ENCODE measurements at regions not wholly inside any gene's neighbourhood (a gene's known extent, or its start where the extent isn't known, plus 50 kb on each side); places are given as distances from the start of the nearest gene placed in this dataset.
"Not testable (repeated sequence)": the region's sequence is repeated elsewhere in the genome, so short reads cannot be mapped to it uniquely, and the experiment has no call there.

- intact Hi-C loops (cut with micrococcal nuclease), result no loop called here
These were observed 309.6 kb downstream of the COL11A1 start for GRCh38 chr1:102798718-102799117.

GRCh38 chr1:102796429-102796828, 311.9 kb downstream of the COL11A1 start:
- intact Hi-C loops (cut with micrococcal nuclease), result no loop called here
- Histone ChIP-seq H4K20me1 (ENCODE audit: low read length) (no peaks in the 10 kb centered on the region), H3K4me2 (ENCODE audit: low read length) (no peak overlapping the region), H3K27ac (ENCODE audit: low read length) (no peak overlapping the region), H3K9me3 (ENCODE audit: low read length) (no peaks in the 10 kb centered on the region), H3K36me3 (ENCODE audit: low read depth, low read length) (no peaks in the 10 kb centered on the region), H3K9ac (ENCODE audit: low read length) (no peak overlapping the region), H3K79me2 (ENCODE audit: low read length) (no peaks in the 10 kb centered on the region), H3K27me3 (ENCODE audit: low read length) (no peaks in the 10 kb centered on the region), H3K9me2 (replicated peaks; ENCODE audit: low read length) (no peaks in the 10 kb centered on the region), H3K4me3 (ENCODE audit: low read length) (no peak overlapping the region), H2AFZ (ENCODE audit: low read length) (no peak overlapping the region), H3K4me1 (ENCODE audit: insufficient read depth, low read length) (peaks cover 6% of the 10 kb centered on the region; the same call in 1 of the 2 replicates), H3F3A (ENCODE audit: low read length, unreplicated experiment) (no peaks in the 10 kb centered on the region)
- TF ChIP-seq EZH2phosphoT487 (IDR thresholded peaks at IDR 0.05; ENCODE audit: borderline replicate concordance, low read length) (no peak), EZH2 (IDR thresholded peaks at IDR 0.05; ENCODE audit: low read length, unreplicated experiment) (no peak)
- BruUV-seq (replicated peaks), result no TSS peak
- ChIA-PET POLR2A (ENCODE audit: unreplicated experiment) (interaction anchor here (0.6 kb wide), 1 partner anchor 27 kb away, joined by 3 read pairs; no protein-coding TSS in a partner anchor), CTCF (no interaction called here)
- DNase-seq (no peak), ATAC-seq (no peak)

More at GRCh38 chr1:102798718-102799117, 309.6 kb downstream of the COL11A1 start:
- Histone ChIP-seq H3K4me3 (ENCODE audit: low read length) (no peak overlapping the region), H3K36me3 (ENCODE audit: low read depth, low read length) (no peaks in the 10 kb centered on the region), H3K9ac (ENCODE audit: low read length) (no peak overlapping the region), H3F3A (ENCODE audit: low read length, unreplicated experiment) (no peaks in the 10 kb centered on the region), H3K27ac (ENCODE audit: low read length) (no peak overlapping the region), H3K79me2 (ENCODE audit: low read length) (no peaks in the 10 kb centered on the region), H3K4me1 (ENCODE audit: insufficient read depth, low read length) (peaks cover 6% of the 10 kb centered on the region; the same call in 1 of the 2 replicates), H4K20me1 (ENCODE audit: low read length) (no peaks in the 10 kb centered on the region), H3K4me2 (ENCODE audit: low read length) (no peak overlapping the region), H3K27me3 (ENCODE audit: low read length) (no peaks in the 10 kb centered on the region), H3K9me3 (ENCODE audit: low read length) (no peaks in the 10 kb centered on the region), H2AFZ (ENCODE audit: low read length) (no peak overlapping the region), H3K9me2 (replicated peaks; ENCODE audit: low read length) (no peaks in the 10 kb centered on the region)
- ChIA-PET CTCF (no interaction called here), POLR2A (ENCODE audit: unreplicated experiment) (no interaction called here)
- no peak for DNase-seq
- ATAC-seq, result no peak
- TF ChIP-seq EZH2 (IDR thresholded peaks at IDR 0.05; ENCODE audit: low read length, unreplicated experiment), result no peak
- TF ChIP-seq EZH2phosphoT487 (IDR thresholded peaks at IDR 0.05; ENCODE audit: borderline replicate concordance, low read length), result no peak
- no peak for TF ChIP-seq CTCF (conservative IDR thresholded peaks at IDR 0.05; ENCODE audit: low read depth, low read length)
- BruUV-seq (replicated peaks), result no TSS peak

- no peak overlapping the region for H3K4me3 ChIP-seq (ENCODE audit: low read length)
- H3F3A ChIP-seq (ENCODE audit: low read length, unreplicated experiment), result no peaks in the 10 kb centered on the region
- no peaks in the 10 kb centered on the region for H3K27me3 ChIP-seq (ENCODE audit: low read length)
- H3K9ac ChIP-seq (ENCODE audit: low read length), result no peak overlapping the region
- intact Hi-C loops (cut with micrococcal nuclease), result no loop called here
- no peaks in the 10 kb centered on the region for H3K36me3 ChIP-seq (ENCODE audit: low read depth, low read length)
- ATAC-seq, result no peak
- no peak overlapping the region for H3K4me2 ChIP-seq (ENCODE audit: low read length)
- no peaks in the 10 kb centered on the region for H3K79me2 ChIP-seq (ENCODE audit: low read length)
- H3K4me1 ChIP-seq (ENCODE audit: insufficient read depth, low read length), result no peaks in the 10 kb centered on the region
- CTCF ChIA-PET, result no interaction called here
- POLR2A ChIA-PET (ENCODE audit: unreplicated experiment), result no interaction called here
- no TSS peak for BruUV-seq (replicated peaks)
- H3K9me3 ChIP-seq (ENCODE audit: low read length), result no peaks in the 10 kb centered on the region
- TF ChIP-seq EZH2phosphoT487 (IDR thresholded peaks at IDR 0.05; ENCODE audit: borderline replicate concordance, low read length) (no peak), EZH2 (IDR thresholded peaks at IDR 0.05; ENCODE audit: low read length, unreplicated experiment) (no peak), CTCF (conservative IDR thresholded peaks at IDR 0.05; ENCODE audit: low read depth, low read length) (no peak; the same call in 1 of the 2 replicates)
- no peaks in the 10 kb centered on the region for H4K20me1 ChIP-seq (ENCODE audit: low read length)
- H3K9me2 ChIP-seq (replicated peaks; ENCODE audit: low read length), result no peaks in the 10 kb centered on the region
- H3K27ac ChIP-seq (ENCODE audit: low read length), result no peak overlapping the region
- DNase-seq, result peak; percentile 20
- H2AFZ ChIP-seq (ENCODE audit: low read length), result no peak overlapping the region
These were observed 317.3 kb downstream of the COL11A1 start for GRCh38 chr1:102790997-102791396.

GRCh38 chr1:102789951-102790350, 318.4 kb downstream of the COL11A1 start:
- H3K27ac ChIP-seq (ENCODE audit: low read length); H3K79me2 ChIP-seq (ENCODE audit: low read length); H3K36me3 ChIP-seq (ENCODE audit: low read depth, low read length); H3K4me1 ChIP-seq (ENCODE audit: insufficient read depth, low read length); H3K9me2 ChIP-seq (replicated peaks; ENCODE audit: low read length); POLR2A ChIA-PET (ENCODE audit: unreplicated experiment); H2AFZ ChIP-seq (ENCODE audit: low read length); H3F3A ChIP-seq (ENCODE audit: low read length, unreplicated experiment); CTCF ChIA-PET; H3K4me2 ChIP-seq (ENCODE audit: low read length); BruUV-seq (replicated peaks); H3K9me3 ChIP-seq (ENCODE audit: low read length); ATAC-seq; H3K9ac ChIP-seq (ENCODE audit: low read length); intact Hi-C loops (cut with micrococcal nuclease); H3K4me3 ChIP-seq (ENCODE audit: low read length); DNase-seq; H4K20me1 ChIP-seq (ENCODE audit: low read length); H3K27me3 ChIP-seq (ENCODE audit: low read length): not testable (repeated sequence)

All from PC-3 (cell line).